ENCODE measurements at regions not wholly inside any gene's neighbourhood (a gene's known extent, or its start where the extent isn't known, plus 50 kb on each side); places are given as distances from the start of the nearest gene placed in this dataset.

DNA sequence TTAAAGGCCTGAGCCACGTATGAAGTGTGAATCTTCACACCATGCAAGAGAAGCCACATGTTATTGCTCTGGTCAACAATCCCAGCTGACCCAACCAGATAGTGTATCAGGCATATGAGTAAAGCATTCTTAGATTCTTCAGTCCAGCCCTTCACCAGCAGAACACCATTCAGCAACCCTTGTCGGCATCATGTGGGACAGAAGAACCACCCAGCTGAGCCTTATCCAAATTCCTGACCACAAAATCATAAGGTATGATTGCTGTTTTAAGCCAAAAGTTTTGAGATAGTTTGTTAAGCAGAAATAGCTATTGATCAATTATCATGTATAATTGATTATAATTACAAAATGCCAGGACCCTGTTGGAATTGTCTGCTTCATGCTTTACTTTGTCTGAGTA lies 664.9 kb downstream of the VRK1 start:
- no peak for TF ChIP-seq FOSL1 (CRISPR knock-in tag; IDR thresholded peaks at IDR 0.05; ENCODE audit: borderline replicate concordance)
- no peak for TF ChIP-seq DPF2 (CRISPR knock-in tag; IDR thresholded peaks at IDR 0.05; ENCODE audit: borderline replicate concordance, low read depth)
- TF ChIP-seq, protein P1, sequence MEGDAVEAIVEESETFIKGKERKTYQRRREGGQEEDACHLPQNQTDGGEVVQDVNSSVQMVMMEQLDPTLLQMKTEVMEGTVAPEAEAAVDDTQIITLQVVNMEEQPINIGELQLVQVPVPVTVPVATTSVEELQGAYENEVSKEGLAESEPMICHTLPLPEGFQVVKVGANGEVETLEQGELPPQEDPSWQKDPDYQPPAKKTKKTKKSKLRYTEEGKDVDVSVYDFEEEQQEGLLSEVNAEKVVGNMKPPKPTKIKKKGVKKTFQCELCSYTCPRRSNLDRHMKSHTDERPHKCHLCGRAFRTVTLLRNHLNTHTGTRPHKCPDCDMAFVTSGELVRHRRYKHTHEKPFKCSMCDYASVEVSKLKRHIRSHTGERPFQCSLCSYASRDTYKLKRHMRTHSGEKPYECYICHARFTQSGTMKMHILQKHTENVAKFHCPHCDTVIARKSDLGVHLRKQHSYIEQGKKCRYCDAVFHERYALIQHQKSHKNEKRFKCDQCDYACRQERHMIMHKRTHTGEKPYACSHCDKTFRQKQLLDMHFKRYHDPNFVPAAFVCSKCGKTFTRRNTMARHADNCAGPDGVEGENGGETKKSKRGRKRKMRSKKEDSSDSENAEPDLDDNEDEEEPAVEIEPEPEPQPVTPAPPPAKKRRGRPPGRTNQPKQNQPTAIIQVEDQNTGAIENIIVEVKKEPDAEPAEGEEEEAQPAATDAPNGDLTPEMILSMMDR (CRISPR knock-in tag; IDR thresholded peaks at IDR 0.05), result no peak
- TF ChIP-seq, protein P2, sequence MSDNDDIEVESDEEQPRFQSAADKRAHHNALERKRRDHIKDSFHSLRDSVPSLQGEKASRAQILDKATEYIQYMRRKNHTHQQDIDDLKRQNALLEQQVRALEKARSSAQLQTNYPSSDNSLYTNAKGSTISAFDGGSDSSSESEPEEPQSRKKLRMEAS (IDR thresholded peaks at IDR 0.05), result no peak
- no peak for TF ChIP-seq FOXP1 (IDR thresholded peaks at IDR 0.05)
- no peak for TF ChIP-seq FOXP1 (CRISPR knock-in tag; IDR thresholded peaks at IDR 0.05)
- TF ChIP-seq NR1H2 (CRISPR knock-in tag; IDR thresholded peaks at IDR 0.05; ENCODE audit: borderline replicate concordance, low read depth), result no peak

Data from HepG2 (cell line).